Panc1 (cell line): ENCODE measurements at regions not wholly inside any gene's neighbourhood (a gene's known extent, or its start where the extent isn't known, plus 50 kb on each side); places are given as distances from the start of the nearest gene placed in this dataset.

Experiments used
- CTCF ChIP-seq: fragments of 450-650 bp; IDR thresholded peaks from 2 replicates; pipeline ENCODE4 v1.5.1; 2017; ENCODE audit warnings: mild to moderate bottlenecking
- POLR2AphosphoS5 ChIP-seq: IDR thresholded peaks from 2 replicates; pipeline ENCODE4 v1.6.1; 2012; ENCODE audit warnings: mild to moderate bottlenecking, low read depth, low read length, moderate library complexity
- REST ChIP-seq, 2 experiments: IDR thresholded peaks; 2 replicates each; pipeline ENCODE4 v1.6.1; 2011 to 2012; ENCODE audit warnings: low read depth in 2 of 2, control low read depth in 1 of 2, low read length in 1 of 2, mild to moderate bottlenecking in 1 of 2, moderate library complexity in 1 of 2; ENCODE audit not compliant: insufficient read depth in 1 of 2
- SIN3A ChIP-seq: IDR thresholded peaks from 2 replicates; pipeline ENCODE4 v1.6.1; 2012; ENCODE audit warnings: low read depth, mild to moderate bottlenecking, low read length, moderate library complexity, borderline replicate concordance; ENCODE audit not compliant: insufficient read depth

DNA sequence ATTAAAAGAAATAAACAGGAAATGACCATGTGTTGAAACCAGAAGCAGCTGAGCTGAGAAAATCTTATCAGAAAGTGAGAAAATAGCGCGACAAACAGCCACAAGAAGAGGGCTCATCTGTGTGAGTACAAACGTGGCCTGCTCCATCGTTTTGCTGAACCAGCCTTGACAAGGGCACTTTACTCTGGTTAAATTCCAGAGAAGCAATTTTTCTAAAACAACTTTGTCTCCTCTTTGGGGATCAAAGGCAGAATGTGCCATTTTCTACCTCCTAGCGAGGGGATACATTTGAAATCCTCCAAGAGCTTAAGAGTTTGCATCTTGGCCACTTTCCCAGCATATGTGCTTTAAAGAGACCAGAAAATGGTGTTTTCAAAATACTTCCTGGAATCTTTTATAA is 51.3 kb upstream of the VIPR2 start:
- TF ChIP-seq REST (IDR thresholded peaks at IDR 0.05; ENCODE audit: insufficient read depth in 1 of 2, low read depth in 2 of 2, low read length in 1 of 2) (no peak), CTCF (no peak), POLR2AphosphoS5 (no peak), SIN3A (no peak)
